ENCODE measurements at regions not wholly inside any gene's neighbourhood (a gene's known extent, or its start where the extent isn't known, plus 50 kb on each side); places are given as distances from the start of the nearest gene placed in this dataset.

GRCh38 chr11:19628018-19628417 lies 84.6 kb upstream of the NAV2 start:
- no peak for DNase-seq (ENCODE audit: low spot score)
- H3K4me3 Mint-ChIP-seq = no peak overlapping the region
- H3K27me3 Mint-ChIP-seq (ENCODE audit: insufficient read depth, low read depth, poor library complexity) = peaks cover 2% of the 10 kb centered on the region
- no peaks in the 10 kb centered on the region for H3K36me3 ChIP-seq (ENCODE audit: insufficient read depth)
- H3K4me2 ChIP-seq = no peak overlapping the region
- H3K27ac ChIP-seq (ENCODE audit: low read depth) = no peak overlapping the region
- no peak overlapping the region for H2AFZ ChIP-seq
- H3K27me3 ChIP-seq (ENCODE audit: insufficient read depth) = no peaks in the 10 kb centered on the region
- H4K20me1 ChIP-seq (replicated peaks; ENCODE audit: insufficient read depth) = no peaks in the 10 kb centered on the region
- peaks cover 15% of the 10 kb centered on the region for H3K36me3 Mint-ChIP-seq (ENCODE audit: low read depth)
- H3K79me2 ChIP-seq (replicated peaks; ENCODE audit: insufficient read depth) = no peaks in the 10 kb centered on the region
- no peak overlapping the region for H3K27ac Mint-ChIP-seq
- no peaks in the 10 kb centered on the region for H3K4me1 Mint-ChIP-seq
- TF ChIP-seq JUNB (IDR thresholded peaks at IDR 0.05; ENCODE audit: unreplicated experiment) = no peak
- TF ChIP-seq, protein P1, sequence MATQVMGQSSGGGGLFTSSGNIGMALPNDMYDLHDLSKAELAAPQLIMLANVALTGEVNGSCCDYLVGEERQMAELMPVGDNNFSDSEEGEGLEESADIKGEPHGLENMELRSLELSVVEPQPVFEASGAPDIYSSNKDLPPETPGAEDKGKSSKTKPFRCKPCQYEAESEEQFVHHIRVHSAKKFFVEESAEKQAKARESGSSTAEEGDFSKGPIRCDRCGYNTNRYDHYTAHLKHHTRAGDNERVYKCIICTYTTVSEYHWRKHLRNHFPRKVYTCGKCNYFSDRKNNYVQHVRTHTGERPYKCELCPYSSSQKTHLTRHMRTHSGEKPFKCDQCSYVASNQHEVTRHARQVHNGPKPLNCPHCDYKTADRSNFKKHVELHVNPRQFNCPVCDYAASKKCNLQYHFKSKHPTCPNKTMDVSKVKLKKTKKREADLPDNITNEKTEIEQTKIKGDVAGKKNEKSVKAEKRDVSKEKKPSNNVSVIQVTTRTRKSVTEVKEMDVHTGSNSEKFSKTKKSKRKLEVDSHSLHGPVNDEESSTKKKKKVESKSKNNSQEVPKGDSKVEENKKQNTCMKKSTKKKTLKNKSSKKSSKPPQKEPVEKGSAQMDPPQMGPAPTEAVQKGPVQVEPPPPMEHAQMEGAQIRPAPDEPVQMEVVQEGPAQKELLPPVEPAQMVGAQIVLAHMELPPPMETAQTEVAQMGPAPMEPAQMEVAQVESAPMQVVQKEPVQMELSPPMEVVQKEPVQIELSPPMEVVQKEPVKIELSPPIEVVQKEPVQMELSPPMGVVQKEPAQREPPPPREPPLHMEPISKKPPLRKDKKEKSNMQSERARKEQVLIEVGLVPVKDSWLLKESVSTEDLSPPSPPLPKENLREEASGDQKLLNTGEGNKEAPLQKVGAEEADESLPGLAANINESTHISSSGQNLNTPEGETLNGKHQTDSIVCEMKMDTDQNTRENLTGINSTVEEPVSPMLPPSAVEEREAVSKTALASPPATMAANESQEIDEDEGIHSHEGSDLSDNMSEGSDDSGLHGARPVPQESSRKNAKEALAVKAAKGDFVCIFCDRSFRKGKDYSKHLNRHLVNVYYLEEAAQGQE (IDR thresholded peaks at IDR 0.05; ENCODE audit: unreplicated experiment) = no peak
- TF ChIP-seq ETS1 (IDR thresholded peaks at IDR 0.05) = no peak
- no peak for TF ChIP-seq ZNF462 (CRISPR knock-in tag; IDR thresholded peaks at IDR 0.05)
- no peak for TF ChIP-seq ZNF114 (CRISPR knock-in tag; IDR thresholded peaks at IDR 0.05)
- TF ChIP-seq CREB1 (CRISPR knock-in tag; IDR thresholded peaks at IDR 0.05; ENCODE audit: low read depth) = no peak
- TF ChIP-seq POLR2AphosphoS5 (IDR thresholded peaks at IDR 0.05; ENCODE audit: low read depth) = no peak
- TF ChIP-seq STAT1 (IDR thresholded peaks at IDR 0.05; ENCODE audit: unreplicated experiment) = no peak
- no peak for TF ChIP-seq EZH2 (IDR thresholded peaks at IDR 0.05; ENCODE audit: low read depth, unreplicated experiment)
- TF ChIP-seq, protein P2, sequence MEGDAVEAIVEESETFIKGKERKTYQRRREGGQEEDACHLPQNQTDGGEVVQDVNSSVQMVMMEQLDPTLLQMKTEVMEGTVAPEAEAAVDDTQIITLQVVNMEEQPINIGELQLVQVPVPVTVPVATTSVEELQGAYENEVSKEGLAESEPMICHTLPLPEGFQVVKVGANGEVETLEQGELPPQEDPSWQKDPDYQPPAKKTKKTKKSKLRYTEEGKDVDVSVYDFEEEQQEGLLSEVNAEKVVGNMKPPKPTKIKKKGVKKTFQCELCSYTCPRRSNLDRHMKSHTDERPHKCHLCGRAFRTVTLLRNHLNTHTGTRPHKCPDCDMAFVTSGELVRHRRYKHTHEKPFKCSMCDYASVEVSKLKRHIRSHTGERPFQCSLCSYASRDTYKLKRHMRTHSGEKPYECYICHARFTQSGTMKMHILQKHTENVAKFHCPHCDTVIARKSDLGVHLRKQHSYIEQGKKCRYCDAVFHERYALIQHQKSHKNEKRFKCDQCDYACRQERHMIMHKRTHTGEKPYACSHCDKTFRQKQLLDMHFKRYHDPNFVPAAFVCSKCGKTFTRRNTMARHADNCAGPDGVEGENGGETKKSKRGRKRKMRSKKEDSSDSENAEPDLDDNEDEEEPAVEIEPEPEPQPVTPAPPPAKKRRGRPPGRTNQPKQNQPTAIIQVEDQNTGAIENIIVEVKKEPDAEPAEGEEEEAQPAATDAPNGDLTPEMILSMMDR (conservative IDR thresholded peaks at IDR 0.05; ENCODE audit: low read depth in 2 of 2) = no peak
- TF ChIP-seq ZNF331 (CRISPR knock-in tag; IDR thresholded peaks at IDR 0.05; ENCODE audit: low read depth) = no peak
- no peak for TF ChIP-seq EZH2phosphoT487 (IDR thresholded peaks at IDR 0.05; ENCODE audit: unreplicated experiment)
- TF ChIP-seq NANOG (IDR thresholded peaks at IDR 0.05; ENCODE audit: borderline replicate concordance) = no peak
- no peak overlapping the region for H3K4me3 ChIP-seq
- H3F3A ChIP-seq (replicated peaks; ENCODE audit: low read depth) = no peaks in the 10 kb centered on the region
- H3K9me2 ChIP-seq (ENCODE audit: insufficient read depth) = 0 out of 2 replicates have a peak, but pooled peaks cover 3% of the 10 kb centered on the region
- ATAC-seq = no peak
- peaks cover 23% of the 10 kb centered on the region for H3K9me3 Mint-ChIP-seq
- no peaks in the 10 kb centered on the region for H3K4me1 ChIP-seq (ENCODE audit: insufficient read depth)
